ENCODE measurements at regions not wholly inside any gene's neighbourhood (a gene's known extent, or its start where the extent isn't known, plus 50 kb on each side); places are given as distances from the start of the nearest gene placed in this dataset.

DNA sequence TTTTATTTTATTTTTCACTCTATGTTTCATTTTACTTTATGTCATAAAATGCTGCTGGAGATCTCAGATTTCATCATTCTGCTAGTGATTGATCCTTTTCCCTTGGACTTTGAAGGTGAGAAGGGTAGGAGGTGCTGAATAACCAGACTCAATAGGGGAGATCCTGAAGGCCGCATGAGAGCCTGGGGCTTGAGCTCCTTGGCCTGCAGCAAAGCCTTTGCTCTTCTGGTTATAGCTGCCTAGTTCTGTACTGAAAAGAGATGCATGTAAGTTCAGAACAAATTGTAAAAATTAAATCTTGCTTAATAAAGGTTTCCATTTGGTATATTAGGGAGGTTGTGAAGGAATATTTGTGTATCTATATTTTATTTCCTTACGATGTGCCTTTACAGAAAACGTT, 430.2 kb downstream of the QKI start:
- DNase-seq = no peak

DNA sequence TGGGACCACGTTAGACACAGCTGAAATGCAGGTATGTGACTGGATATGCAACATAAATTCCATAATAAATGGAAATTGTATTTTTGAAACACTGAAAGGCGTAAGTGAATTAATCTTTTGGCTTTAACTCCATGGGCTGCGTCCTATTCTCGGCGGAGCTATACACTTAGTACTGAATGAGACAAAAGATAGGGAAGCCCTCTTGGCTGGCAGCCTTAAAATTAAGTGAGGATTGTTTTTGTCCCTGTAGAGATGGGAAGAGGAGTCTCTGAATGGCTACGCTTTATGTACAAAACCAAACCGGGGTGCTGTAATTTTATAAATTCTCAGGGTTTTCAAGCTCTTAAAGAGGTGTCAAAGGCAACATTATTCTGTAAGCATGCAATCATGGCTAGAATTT, 429.8 kb downstream of the QKI start:
- no peak for DNase-seq

DNA sequence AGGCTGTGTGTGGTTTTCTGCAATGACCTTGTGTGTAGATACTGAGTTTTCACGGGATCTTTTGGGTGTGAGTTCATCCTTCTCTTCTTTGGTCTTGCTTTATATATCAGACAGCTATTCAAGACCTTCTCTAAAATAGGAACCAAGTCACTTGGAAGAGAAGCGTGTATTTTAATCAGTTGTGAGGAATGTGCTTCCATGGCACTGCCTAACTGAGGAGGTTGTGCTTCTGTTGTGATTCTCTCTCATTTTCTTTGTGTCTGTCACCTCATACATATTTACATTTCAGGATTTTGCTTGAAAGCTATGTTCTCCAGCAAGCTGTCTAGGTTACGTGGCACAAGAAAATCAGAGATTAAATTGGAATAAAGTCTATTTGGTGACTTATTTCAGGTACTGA, 428.7 kb downstream of the QKI start:
- no peak for DNase-seq

DNA sequence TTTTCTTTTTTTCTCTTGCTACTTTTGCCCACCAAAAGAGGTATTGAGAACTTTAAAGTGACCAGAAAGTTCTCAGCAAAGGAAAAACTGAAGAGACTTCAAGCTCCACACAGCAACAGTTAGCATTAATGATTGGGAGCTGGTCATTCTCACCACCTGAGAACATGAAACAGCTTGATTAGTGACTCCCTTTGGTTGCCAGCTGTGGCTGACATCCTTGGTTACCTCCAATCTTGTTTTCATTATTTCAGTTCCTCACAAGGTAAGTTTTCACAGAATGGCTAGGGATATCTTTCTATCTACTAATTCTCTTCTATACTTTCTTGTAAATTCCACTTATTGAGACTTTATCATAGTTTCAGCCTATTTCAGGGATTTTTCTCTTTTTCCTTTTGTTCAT, 427.9 kb downstream of the QKI start:
- DNase-seq = no peak

DNA sequence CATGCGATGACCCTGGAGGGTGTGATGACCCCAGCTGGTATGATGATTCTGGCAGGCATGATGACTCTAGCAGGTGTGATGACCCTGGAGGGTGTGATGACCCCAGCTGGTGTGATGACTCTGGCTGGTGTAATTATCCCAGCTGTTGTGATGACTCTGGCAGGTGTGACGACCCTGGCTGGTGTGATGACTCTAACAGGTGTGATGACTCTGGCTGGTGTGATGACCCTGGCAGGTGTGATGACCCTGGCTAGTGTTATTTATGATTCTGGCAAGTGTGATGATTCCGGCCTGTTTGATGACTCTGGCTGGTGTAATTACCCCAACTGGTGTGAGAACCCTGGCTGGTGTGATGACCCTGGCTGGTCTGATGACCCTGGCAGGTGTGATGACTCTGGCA, 427.2 kb downstream of the QKI start:
- no peak for DNase-seq

DNA sequence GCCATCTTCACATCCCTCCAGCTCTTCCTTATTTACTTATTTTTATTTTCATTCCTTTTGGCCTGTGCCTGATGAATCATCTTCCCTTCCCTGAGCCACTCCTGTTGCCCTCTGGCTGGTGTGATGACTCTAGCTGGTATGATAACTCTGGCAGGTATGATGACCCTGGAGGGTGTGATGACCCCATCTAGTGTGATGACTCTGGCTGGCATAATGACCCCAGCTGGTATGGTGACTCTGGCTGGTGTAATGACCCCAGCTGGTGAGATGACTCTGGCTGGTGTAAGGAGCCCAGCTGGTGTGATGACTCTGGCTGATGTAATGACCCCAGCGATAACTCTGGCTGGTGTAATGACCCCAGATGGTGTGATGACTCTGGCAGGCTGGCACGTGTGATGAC, 426.8 kb downstream of the QKI start:
- no peak for DNase-seq

DNA sequence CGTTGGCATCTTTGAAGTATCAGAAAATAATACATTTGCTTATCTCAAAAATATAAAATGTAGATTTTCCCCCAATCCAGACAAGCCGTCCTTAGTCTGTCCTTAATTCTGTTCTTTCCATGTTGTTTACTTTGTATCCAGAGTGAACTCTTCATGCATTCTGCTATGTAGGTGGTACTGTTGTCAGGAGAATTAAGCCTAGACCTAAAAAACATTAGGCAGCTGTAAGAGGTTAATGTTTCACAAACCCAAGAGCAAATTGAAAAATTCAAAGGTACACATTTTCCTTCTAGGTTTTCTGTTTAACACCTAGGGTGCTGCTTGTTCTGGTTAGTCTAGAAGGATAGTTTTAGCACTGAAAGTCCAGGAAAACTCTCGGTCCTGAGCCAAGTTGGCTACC, 426.4 kb downstream of the QKI start:
- no peak for DNase-seq

DNA sequence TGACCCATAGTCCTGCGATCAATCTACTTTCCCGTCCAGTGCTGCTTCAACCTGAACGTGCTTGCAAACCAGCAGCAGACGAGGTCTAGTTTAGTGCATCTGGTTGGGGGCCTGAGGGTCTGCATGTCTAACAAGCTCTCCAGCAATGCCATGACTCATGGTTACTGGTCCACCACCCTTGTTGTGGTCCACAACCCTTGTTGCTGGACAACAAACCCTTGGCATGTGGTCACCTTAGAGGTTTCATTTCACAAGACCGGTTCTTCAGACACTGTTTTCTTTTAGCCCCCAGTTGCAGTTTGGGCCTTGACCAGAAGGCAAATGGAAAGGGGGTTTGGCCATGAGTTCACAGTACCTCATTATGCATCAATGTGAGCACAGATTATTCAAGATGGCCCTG, 424.8 kb downstream of the QKI start:
- no peak for DNase-seq

DNA sequence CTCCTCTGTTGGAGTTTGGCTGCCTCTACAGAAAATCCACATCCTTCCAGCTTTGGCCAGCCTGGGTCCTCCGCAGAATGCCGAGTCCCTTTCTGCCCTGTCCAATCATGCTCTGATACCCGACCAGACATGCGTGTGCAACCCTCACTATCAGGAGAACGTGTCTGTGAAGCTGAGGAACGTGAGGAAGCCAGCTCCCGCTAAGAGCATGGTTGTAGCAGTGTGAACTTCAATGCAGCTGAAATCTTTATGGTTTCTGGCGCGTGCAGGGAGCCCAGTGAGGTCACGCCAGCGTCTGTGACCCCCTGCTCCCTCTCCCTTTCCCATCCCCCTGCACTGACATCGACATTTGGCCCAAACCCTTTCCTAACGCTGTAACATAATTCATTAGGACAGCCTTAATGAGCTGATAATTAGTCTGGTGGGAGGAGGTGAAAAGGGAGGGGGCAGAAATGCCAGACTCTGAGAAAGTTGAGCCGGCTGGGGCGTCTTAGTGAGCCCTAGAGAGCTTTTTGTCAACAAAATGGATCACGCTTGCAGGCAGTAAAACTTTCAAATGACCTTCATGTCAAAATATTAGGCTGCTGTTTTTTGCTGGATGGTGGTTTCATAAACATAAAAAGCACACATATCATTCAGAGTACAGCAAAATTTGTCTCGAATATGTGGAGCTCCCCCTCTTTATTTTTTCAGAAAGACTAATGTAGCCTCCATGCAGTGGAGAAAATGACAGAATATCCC, 423.3 kb downstream of the QKI start:
- DNase-seq = no peak

DNA sequence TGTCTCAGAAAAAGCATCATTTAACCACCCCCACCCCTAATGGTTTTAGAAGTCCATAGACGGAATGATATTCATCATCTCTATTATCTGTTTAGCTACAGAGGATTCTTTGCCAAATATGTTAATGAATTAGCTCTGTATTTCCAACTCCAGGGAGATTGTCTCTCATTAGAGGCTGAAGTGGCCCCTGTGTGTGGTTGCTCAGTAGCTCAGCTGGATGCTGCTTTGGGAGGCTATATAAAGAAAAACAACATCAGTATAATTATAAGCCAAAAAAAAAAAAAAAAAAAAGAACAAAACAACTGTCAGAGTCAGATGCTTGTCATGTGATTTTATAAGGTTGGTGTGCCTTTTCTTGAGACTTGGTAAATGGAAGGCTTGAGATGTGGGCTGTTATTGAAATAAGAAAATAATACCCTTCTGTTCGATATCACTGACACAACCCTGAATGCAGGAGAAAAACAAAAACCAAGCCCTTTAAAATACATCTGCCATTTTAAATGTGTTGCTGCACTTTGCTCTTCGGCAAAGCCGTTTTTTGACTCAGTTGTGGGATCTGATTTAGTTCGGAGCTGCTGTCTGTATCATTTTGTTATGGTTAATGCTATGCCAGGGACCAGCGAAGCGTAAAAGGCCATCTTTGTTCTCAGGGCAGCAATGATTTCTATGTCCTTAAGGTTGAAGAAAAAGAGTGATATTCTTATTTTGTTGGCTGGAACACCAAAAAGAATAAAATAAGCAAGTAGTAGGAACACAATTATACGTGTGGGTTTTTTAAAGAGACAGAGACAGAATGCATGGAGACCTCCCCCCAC, 422.6 kb downstream of the QKI start:
- no peak for DNase-seq

DNA sequence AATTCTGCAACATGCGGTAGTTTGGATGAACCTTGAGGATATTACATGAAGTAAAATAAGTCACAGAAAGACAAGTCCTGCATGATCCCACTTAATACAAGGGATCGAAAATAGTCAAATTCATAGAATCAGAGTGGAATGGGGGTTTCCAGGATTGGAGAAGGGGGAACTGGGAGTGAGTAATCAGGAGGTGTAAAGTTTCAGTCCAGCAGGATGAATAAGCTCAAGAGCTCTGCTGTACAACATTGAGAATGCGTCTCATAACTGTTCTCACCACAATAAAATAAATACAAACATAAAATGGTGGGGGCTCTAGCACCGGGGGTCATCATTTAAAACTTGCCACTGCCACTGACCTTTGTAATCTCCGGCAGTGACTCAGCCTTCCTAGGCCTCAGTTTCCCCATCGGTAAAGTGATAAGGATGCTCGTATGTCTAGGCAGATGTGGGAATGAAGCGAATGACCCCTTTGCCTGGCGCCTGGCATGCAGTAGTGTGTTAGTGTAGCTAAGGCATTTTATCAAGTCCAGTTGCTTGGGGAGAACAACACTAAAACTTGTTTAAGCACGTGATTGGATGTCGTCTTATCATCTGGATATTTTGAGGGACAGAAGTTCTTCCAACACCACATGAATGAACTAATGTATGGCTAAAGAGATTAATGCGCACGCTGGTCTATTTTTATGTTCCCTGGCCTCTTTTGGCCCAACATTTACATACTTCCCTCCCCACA, 421.1 kb downstream of the QKI start:
- DNase-seq = no peak

DNA sequence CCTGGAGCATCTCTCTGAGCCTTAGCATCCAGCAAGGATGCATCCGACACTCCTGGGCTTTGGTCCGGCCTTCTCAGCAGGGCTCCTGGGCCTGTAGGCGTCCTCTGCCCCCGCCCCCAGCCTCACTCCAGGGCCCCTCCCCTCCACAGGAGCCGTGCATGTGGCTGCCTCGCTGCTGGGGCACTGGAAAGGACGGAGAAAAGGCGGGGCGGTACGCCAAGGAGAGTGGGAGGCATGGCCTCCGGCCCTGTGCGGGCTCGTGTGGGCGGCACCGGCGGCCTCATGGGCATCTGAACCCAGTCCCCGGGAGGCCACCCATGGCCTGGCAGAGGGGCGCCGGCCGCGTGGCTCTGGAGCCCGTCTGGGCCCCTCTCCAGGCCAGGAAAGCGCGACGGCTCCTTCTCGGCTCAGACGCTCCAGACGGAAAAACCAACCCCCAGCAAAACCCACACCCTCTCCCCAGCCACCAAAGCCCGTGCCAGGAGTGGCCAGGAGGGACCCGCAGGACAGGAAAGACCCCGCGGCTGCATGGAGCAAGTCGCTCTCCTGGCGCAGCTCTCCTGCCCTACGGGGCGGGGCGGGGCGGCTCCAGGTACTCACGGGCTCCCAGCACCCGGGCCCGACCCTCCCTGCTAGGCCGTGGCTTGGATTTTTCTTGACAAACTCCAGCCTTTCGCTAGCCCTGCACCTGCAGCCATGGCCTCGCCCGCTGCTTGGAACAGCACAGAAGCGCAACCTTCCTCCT, 419.9 kb downstream of the QKI start:
- DNase-seq = no peak

DNA sequence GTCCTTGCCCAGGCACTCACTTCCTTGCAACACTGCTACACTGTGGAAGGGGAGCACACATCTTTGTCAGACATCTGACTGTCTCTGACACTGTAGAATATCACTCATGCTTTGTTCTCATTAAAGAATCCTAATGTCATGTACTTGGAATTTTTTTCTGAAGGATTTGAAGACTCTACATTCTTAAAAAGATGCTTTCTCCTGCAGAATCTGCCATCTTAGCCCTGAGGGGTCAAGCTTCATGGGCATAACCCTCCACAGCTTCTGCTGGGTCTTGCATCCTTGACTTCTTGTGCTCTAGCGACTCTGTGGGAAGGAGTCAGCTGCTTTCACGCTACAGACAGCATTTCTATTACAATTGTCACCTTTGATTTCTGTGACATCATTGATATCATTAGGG, 417.2 kb downstream of the QKI start:
- no peak for DNase-seq

DNA sequence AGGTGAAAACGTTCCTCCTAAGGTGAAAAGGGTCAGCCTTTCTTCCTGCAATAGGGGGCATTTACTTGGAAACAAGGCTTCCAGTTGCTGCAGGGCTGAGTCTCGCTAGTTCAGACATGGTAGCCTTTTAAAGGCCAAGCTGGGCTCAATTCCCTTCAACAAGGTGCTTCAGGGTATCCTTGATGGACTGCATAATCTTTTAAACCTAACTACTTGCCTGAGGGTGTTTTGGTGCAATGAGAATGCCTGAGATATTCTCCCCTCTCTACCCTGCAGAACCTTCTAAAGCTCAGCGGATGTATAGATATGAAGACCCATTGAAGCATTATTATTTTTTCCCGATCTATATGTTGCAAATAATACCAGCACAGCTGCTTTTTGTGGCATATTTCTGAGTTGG, 416.1 kb downstream of the QKI start:
- DNase-seq = no peak

DNA sequence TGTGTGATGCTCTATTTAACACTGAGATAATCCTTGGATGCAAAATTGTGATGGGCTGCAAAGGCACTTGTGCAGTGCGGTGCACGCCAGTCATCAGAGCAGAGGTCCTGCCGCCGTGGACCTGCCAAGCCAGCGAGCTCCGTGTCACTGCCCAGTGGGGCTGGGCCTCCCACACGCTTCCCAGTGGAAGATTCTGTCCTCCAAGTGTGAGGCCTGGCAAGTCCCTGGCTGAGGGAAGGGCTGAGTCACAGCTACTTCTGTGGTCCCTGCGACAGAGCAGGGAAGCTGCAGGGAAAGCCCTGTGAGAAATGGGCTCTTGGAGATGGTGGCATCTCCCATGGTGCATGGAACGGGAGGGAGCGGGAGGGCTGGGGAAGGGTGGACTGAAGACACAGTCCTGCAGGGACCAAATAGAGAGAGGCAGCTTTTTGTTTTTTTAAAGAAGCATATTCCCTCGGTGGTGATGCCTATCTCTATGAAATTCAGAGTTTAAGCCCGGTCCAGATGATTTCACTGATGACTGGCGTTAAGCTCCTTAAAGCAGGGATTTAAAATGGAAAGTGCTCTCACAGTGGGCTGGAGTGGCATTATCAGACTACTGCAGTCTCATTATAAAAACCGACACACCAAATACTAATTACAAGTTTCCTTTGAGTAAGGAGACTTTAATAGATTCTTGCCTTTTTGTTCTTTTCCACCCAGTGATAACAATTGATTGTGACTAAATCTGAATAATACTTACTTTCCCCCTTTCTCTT, 413.7 kb downstream of the QKI start:
- DNase-seq = no peak

DNA sequence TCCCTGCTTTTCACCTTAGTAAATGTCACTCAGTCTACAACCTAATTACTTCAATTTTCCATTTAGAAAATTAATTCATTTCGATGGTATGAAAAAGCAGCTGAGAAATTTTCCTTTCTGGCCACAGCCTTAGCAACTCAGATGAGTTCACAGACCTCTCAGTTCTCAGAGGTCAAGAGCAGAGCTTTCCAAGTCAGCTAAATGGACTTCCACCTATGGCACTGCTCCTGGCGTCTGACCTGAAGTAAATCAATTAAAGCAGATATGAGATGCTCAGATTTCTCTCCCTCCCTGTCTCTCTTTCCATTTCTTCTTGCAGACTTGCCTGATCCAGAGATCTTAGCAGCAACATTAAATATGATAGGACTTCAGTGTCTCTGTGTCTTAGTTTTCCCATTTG, 412.6 kb downstream of the QKI start:
- no peak for DNase-seq

DNA sequence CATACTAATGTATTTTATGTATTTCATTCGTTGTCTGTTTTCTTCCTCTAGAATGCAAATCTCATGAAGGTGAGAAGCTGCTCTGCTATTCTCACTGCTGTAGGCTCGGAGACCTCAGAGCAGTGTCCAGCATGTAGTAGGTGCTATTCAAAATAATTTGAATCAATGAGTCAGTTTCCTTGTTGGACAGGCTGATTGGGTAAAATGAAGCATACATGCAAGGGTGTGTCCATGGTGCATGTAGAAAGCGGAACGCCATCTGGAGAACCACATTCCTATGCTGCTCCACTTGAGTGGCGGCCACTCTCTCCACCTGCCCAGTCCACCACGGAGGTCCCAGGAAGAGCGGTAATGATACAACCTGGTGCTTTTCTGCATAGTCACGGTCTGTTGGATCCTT, 412.1 kb downstream of the QKI start:
- DNase-seq = no peak

DNA sequence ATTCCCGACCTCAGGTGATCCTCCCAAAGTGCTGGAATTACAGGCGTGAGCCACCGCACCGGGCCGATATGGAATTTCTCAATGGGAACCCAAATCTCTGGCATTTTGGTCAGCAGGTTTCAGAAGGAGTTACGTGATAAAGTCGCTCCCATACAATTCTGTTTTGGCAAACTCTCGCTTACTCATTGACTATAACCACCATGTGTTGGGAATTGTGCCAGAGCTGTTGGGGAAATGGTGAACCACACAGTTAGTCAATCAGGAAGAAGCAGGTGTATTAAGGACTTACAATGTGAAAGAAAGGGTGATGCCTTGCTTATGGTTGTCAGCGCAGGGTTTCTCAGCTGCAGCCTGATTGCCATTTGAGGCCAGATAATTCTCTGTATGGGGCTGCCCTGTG, 410.5 kb downstream of the QKI start:
- no peak for DNase-seq

DNA sequence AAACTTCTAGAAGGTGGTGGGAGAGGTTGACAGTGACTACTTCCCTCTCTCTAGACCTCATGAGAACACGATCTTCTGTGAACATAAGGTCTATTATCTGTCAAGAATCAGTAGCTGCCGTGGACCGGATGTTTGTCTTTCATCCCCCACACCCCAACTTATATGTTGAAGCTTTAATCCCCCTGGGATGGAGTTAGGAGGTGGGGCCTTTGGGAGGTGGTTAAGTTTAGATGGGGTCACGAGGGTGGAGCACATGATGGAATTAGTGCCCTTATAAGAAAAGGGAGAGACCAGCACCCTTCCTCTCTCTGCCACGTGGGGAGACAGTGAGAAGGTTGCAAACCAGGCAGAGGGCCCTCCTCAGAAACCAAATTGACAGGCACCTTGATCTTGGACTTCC, 409.1 kb downstream of the QKI start:
- no peak for DNase-seq

DNA sequence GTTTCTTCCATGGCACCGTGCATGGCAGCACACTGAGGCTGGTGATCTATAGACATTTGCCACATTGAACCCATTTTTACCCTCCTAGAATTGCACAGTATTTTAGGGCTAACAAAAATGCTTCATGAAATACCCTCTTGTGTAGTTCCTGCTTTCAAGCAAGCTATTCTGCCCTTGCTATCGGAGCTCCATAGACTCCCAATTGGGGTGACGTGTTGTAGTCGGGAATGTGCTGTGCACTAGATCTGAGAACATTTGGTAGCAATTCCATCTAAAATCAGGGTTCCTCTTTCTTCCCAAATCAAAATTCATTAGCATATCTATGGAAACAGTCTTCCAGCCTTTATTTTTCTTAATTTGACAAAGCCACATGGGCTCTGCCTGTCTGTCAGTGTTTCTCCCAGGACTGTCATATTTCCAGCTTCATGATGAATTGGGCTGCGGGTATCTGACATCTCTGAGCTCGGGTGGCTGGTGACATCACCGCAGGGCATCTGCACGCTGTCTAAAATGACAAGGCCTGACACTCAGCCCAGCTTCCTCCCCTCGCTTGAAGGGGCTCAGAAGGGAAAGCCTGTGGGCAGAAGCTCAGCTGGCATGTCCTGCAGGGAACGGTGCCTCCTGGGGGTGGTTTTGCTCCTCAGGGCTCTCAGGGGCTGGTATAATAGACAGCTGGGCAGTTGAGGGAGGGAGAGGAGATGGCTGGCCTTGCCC, 406.4 kb downstream of the QKI start:
- no peak for DNase-seq

DNA sequence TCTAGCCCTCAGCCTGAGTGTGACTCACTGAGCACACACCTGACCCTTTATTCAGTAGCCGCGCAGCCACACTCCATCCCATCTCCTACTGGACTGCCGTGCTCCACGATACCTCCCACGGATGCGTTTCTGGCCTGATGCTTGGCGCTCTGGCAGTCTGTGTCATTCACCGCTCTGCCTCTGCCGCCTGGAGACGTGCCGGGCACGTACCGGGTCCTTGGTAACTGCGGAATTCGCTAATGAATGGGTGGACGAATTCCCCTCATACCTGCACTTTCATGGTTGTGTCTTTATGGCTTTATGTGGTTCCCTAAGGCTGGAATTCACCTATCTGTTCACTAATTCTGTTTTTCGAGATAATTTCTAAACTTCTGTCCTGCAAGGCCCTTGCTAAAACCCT, 405.7 kb downstream of the QKI start:
- DNase-seq = no peak

DNA sequence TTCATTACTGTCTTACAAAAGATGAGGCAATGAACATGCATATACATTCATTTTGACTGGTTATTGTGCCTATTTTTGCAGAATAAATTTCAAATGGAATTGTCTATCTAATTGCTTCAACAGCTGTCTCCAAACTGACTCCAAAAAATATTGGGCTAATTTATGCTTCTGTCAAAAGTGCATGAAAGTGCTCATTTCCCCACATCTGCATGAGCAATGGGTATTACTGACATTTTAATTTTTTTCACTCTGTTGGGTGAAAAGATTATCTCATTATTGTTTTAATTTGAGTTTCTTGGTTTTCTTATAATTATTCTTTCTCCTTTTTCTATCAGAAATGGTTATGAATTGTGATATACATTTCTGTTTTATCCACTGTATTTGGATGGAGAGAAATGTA, 404.2 kb downstream of the QKI start:
- DNase-seq = no peak
